H9 (cell line): ENCODE measurements at regions not wholly inside any gene's neighbourhood (a gene's known extent, or its start where the extent isn't known, plus 50 kb on each side); places are given as distances from the start of the nearest gene placed in this dataset.

Experiments
- DNase-seq: peaks from one replicate; pipeline ENCODE4 v3.0.0-alpha.2; 2017
- H2AFZ ChIP-seq: one replicate; pipeline ENCODE4 v1.6.1; 2013; ENCODE audit warnings: mild to moderate bottlenecking, low read length, control low read depth, moderate library complexity
- H2AK5ac ChIP-seq: 2 replicates; pipeline ENCODE4 v1.6.1; 2013; ENCODE audit warnings: low read length, control low read depth, mixed read lengths; ENCODE audit not compliant: insufficient read length
- H2BK120ac ChIP-seq: one replicate; pipeline ENCODE4 v1.6.1; 2013; ENCODE audit warnings: low read depth, mild to moderate bottlenecking, low read length, control low read depth, inconsistent platforms; ENCODE audit not compliant: poor library complexity, severe bottlenecking
- H2BK12ac ChIP-seq: 2 replicates; pipeline ENCODE4 v1.6.1; 2013; ENCODE audit warnings: low read length, control low read depth, mixed read lengths, low read depth; ENCODE audit not compliant: insufficient read length
- H2BK15ac ChIP-seq: 2 replicates; pipeline ENCODE4 v1.6.1; 2013; ENCODE audit warnings: low read depth, low read length, control low read depth
- H2BK20ac ChIP-seq: one replicate; pipeline ENCODE4 v1.6.1; 2013; ENCODE audit warnings: low read depth, mild to moderate bottlenecking, low read length, control low read depth, inconsistent platforms; ENCODE audit not compliant: poor library complexity, severe bottlenecking
- H2BK5ac ChIP-seq: 2 replicates; pipeline ENCODE4 v1.6.1; 2013; ENCODE audit warnings: low read length, control low read depth, mixed read lengths; ENCODE audit not compliant: insufficient read length
- H3K14ac ChIP-seq: 2 replicates; pipeline ENCODE4 v1.6.1; 2013; ENCODE audit warnings: low read length, control low read depth; ENCODE audit not compliant: insufficient read depth
- H3K18ac ChIP-seq: 2 replicates; pipeline ENCODE4 v1.6.1; 2013; ENCODE audit warnings: low read depth, mild to moderate bottlenecking, mixed read lengths, low read length, control low read depth; ENCODE audit not compliant: insufficient read length
- H3K23ac ChIP-seq: 2 replicates; pipeline ENCODE4 v1.6.1; 2013; ENCODE audit warnings: low read length, control low read depth, mixed read lengths, low read depth; ENCODE audit not compliant: insufficient read length
- H3K23me2 ChIP-seq: 2 replicates; pipeline ENCODE4 v1.6.1; 2013; ENCODE audit warnings: low read depth, mild to moderate bottlenecking, mixed read lengths, low read length, control low read depth; ENCODE audit not compliant: insufficient read length, poor library complexity, severe bottlenecking
- H3K27ac ChIP-seq: 2 replicates; pipeline ENCODE4 v1.5.1; 2013; ENCODE audit warnings: low read length, control low read depth, mixed read lengths, low read depth; ENCODE audit not compliant: insufficient read length
- H3K27me3 ChIP-seq: 2 replicates; pipeline ENCODE4 v1.6.1; 2013; ENCODE audit warnings: low read length, control low read depth, inconsistent platforms; ENCODE audit not compliant: insufficient read depth
- H3K4ac ChIP-seq: 2 replicates; pipeline ENCODE4 v1.6.1; 2013; ENCODE audit warnings: low read depth, mild to moderate bottlenecking, control low read depth, inconsistent platforms, low read length, moderate library complexity
- H3K4me1 ChIP-seq: 2 replicates; pipeline ENCODE4 v1.6.1; 2013; ENCODE audit warnings: low read length, control low read depth, inconsistent platforms; ENCODE audit not compliant: insufficient read depth
- H3K4me2 ChIP-seq: 2 replicates; pipeline ENCODE4 v1.6.1; 2013; ENCODE audit warnings: low read length, control low read depth, mixed read lengths; ENCODE audit not compliant: insufficient read length, insufficient read depth
- H3K56ac ChIP-seq: 2 replicates; pipeline ENCODE4 v1.6.1; 2013; ENCODE audit warnings: low read depth, mild to moderate bottlenecking, mixed read lengths, low read length, control low read depth; ENCODE audit not compliant: insufficient read length
- H3K79me1 ChIP-seq: 2 replicates; pipeline ENCODE4 v1.6.1; 2013; ENCODE audit warnings: low read depth, mild to moderate bottlenecking, moderate library complexity, low read length, control low read depth, inconsistent platforms; ENCODE audit not compliant: insufficient read depth, poor library complexity, severe bottlenecking
- H3K79me2 ChIP-seq: 2 replicates; pipeline ENCODE4 v1.6.1; 2013; ENCODE audit warnings: low read length, control low read depth, inconsistent platforms; ENCODE audit not compliant: insufficient read depth
- H3K9ac ChIP-seq: 2 replicates; pipeline ENCODE4 v1.6.1; 2013; ENCODE audit warnings: low read length, control low read depth, mixed read lengths; ENCODE audit not compliant: insufficient read length; ENCODE audit errors: extremely low read depth
- H3K9me3 ChIP-seq: one replicate; pipeline ENCODE4 v1.6.1; 2013; ENCODE audit warnings: low read depth, low read length, inconsistent platforms; ENCODE audit not compliant: control insufficient read depth
- H3T11ph ChIP-seq: one replicate; pipeline ENCODE4 v1.6.1; 2013; ENCODE audit warnings: mild to moderate bottlenecking, low read length, control low read depth, inconsistent platforms
- H4K20me1 ChIP-seq: one replicate; pipeline ENCODE4 v1.6.1; 2013; ENCODE audit not compliant: control insufficient read depth, insufficient read length, insufficient read depth
- H4K5ac ChIP-seq: 2 replicates; pipeline ENCODE4 v1.6.1; 2013; ENCODE audit warnings: low read depth, mild to moderate bottlenecking, mixed read lengths, low read length, control low read depth; ENCODE audit not compliant: insufficient read length
- H4K8ac ChIP-seq: replicated peaks from 2 replicates; pipeline ENCODE4 v1.6.1; 2013; ENCODE audit warnings: low read length, control low read depth, mixed read lengths, low read depth; ENCODE audit not compliant: insufficient read length
- H4K91ac ChIP-seq: 2 replicates; pipeline ENCODE4 v1.6.1; 2013; ENCODE audit warnings: low read depth, mild to moderate bottlenecking, moderate library complexity, mixed read lengths, low read length, control low read depth; ENCODE audit not compliant: insufficient read length
- H3K27ac Mint-ChIP-seq, 3 experiments: 2 replicates in 2 of 3; 3 replicates in 1 of 3; pipeline ENCODE4 v1.8.0; 2020 to 2021; ENCODE audit warnings: mixed read lengths in 3 of 3, mild to moderate bottlenecking in 1 of 3, moderate library complexity in 1 of 3
- H3K27me3 Mint-ChIP-seq: 2 replicates; pipeline ENCODE4 v1.8.0; 2021; ENCODE audit warnings: low read depth, mild to moderate bottlenecking, moderate library complexity, mixed read lengths
- H3K36me3 Mint-ChIP-seq, 3 experiments: 2 replicates in 2 of 3; 3 replicates in 1 of 3; pipeline ENCODE4 v1.8.0; 2020 to 2021; ENCODE audit warnings: low read depth in 3 of 3, mixed read lengths in 3 of 3; ENCODE audit not compliant: insufficient read depth in 1 of 3
- H3K4me1 Mint-ChIP-seq, 2 experiments: 2 replicates each; pipeline ENCODE4 v1.8.0; 2020; ENCODE audit warnings: mixed read lengths in 2 of 2
- H3K4me3 Mint-ChIP-seq, 2 experiments: 2 replicates in 1 of 2; 3 replicates in 1 of 2; pipeline ENCODE4 v1.8.0; 2020 to 2021; ENCODE audit warnings: mild to moderate bottlenecking in 2 of 2, mixed read lengths in 2 of 2, moderate library complexity in 1 of 2
- H3K9me3 Mint-ChIP-seq, 2 experiments: 2 replicates in 1 of 2; 3 replicates in 1 of 2; pipeline ENCODE4 v1.8.0; 2020; ENCODE audit warnings: mild to moderate bottlenecking in 2 of 2, mixed read lengths in 2 of 2, moderate library complexity in 1 of 2
- WGBS: extraction: QIAGEN DNeasy Blood & Tissue Kit; methylation state at CpG from one replicate; pipeline ENCODE4 v1.1.7; 2013; ENCODE audit warnings: missing lambda C conversion rate, low lambda C conversion rate, mixed read lengths; ENCODE audit not compliant: insufficient read length; ENCODE audit errors: extremely low coverage; 5-methylcytosine and 5-hydroxymethylcytosine counted together
- TF ChIP-seq, protein P1 (sequence below): fragments of 200-600 bp; sonication (generic); conservative IDR thresholded peaks from 3 replicates; pipeline ENCODE4 v1.8.0; 2021; ENCODE audit warnings: antibody characterized with exemption, mild to moderate bottlenecking

DNA sequence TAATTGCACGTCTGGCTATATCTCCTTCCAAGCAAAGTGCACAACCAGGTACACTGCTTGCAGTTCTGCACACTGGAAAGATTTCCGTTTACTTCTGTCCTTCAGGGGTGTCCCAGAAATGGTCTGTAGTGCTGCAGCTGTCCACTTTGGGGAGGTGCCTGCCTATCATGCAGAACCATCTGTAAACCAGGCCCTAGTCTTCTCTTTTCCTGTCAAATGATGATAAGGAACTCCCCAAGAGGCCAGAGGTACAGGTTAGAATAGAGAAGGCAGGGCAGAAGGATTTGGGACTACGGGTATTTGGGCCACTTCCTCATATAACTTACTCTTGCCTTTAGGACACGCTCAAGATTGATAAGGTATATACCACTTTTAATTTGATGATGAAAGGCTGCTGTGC, 746.9 kb downstream of the FAT4 start:
- no peak for DNase-seq
- no peaks in the 10 kb centered on the region for H3K36me3 Mint-ChIP-seq

More for the DNA sequence above, 746.9 kb downstream of the FAT4 start:
- no peak overlapping the region for H3K23ac ChIP-seq
- no peak overlapping the region for H3K18ac ChIP-seq
- no peaks in the 10 kb centered on the region for H3K23me2 ChIP-seq
- no peak overlapping the region for H3K4ac ChIP-seq
- no peak overlapping the region for H2BK20ac ChIP-seq
- H4K91ac ChIP-seq = no peak overlapping the region
- H3K79me1 ChIP-seq = no peaks in the 10 kb centered on the region
- no peak overlapping the region for H3K4me3 Mint-ChIP-seq
- H3K9me3 ChIP-seq = no peaks in the 10 kb centered on the region
- no peak overlapping the region for H3K9ac ChIP-seq
- peaks cover 6% of the 10 kb centered on the region in 2 experiments; a peak in 3 of 4 replicates for H3K4me1 Mint-ChIP-seq
- no peaks in the 10 kb centered on the region for H3K79me2 ChIP-seq
- no peak overlapping the region for H2BK12ac ChIP-seq
- no peak overlapping the region for H4K8ac ChIP-seq
- no CpG with 5 or more reads among the region's 4 CpGs for WGBS
- no peaks in the 10 kb centered on the region for H3K27me3 ChIP-seq
- no peaks in the 10 kb centered on the region for H3K9me3 Mint-ChIP-seq
- H3K27me3 Mint-ChIP-seq = no peaks in the 10 kb centered on the region
- H2AFZ ChIP-seq = no peak overlapping the region
- no peaks in the 10 kb centered on the region for H3K4me1 ChIP-seq
- TF ChIP-seq, protein P1, sequence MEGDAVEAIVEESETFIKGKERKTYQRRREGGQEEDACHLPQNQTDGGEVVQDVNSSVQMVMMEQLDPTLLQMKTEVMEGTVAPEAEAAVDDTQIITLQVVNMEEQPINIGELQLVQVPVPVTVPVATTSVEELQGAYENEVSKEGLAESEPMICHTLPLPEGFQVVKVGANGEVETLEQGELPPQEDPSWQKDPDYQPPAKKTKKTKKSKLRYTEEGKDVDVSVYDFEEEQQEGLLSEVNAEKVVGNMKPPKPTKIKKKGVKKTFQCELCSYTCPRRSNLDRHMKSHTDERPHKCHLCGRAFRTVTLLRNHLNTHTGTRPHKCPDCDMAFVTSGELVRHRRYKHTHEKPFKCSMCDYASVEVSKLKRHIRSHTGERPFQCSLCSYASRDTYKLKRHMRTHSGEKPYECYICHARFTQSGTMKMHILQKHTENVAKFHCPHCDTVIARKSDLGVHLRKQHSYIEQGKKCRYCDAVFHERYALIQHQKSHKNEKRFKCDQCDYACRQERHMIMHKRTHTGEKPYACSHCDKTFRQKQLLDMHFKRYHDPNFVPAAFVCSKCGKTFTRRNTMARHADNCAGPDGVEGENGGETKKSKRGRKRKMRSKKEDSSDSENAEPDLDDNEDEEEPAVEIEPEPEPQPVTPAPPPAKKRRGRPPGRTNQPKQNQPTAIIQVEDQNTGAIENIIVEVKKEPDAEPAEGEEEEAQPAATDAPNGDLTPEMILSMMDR = no peak
- H2AK5ac ChIP-seq = no peak overlapping the region
- no peak overlapping the region for H2BK5ac ChIP-seq
- no peak overlapping the region for H2BK15ac ChIP-seq
- H3T11ph ChIP-seq = no peak overlapping the region
- no peak overlapping the region for H4K5ac ChIP-seq
- H3K27ac ChIP-seq = no peak overlapping the region
- H3K56ac ChIP-seq = no peak overlapping the region
- no peak overlapping the region for H3K14ac ChIP-seq
- no peak overlapping the region for H2BK120ac ChIP-seq
- no peak overlapping the region for H3K4me2 ChIP-seq
- H3K27ac Mint-ChIP-seq = 0 out of 7 replicates have a peak overlapping the region, but pooled peaks of 1 of the 3 experiments have one; percentile 48
- H4K20me1 ChIP-seq = no peaks in the 10 kb centered on the region
